Peyer's patch (tissue), 4 donors: ENCODE measurements at regions not wholly inside any gene's neighbourhood (a gene's known extent, or its start where the extent isn't known, plus 50 kb on each side); places are given as distances from the start of the nearest gene placed in this dataset.

Source experiments
- DNase-seq, 3 donors: peaks; one replicate each; pipeline ENCODE4 v3.0.0-alpha.2; 2017 to 2019
- H3K27ac ChIP-seq, 4 donors: fragments of 200-600 bp; sonication (generic); one replicate each; pipeline ENCODE4 v1.5.1; 2016 to 2019
- H3K27me3 ChIP-seq, 2 donors: fragments of 200-600 bp; sonication (generic); one replicate each; pipeline ENCODE4 v1.5.1; 2019
- H3K36me3 ChIP-seq, 3 donors: fragments of 200-600 bp; sonication (generic); one replicate each; pipeline ENCODE4 v1.5.1; 2016 to 2019
- H3K4me1 ChIP-seq, 4 donors: fragments of 200-600 bp; sonication (generic); one replicate each; pipeline ENCODE4 v1.5.1; 2016 to 2019
- H3K4me3 ChIP-seq, 4 donors: fragments of 200-600 bp; sonication (generic); 1 replicate in 3 of 4; 2 replicates in 1 of 4; pipeline ENCODE4 v1.5.1; 2016 to 2019; ENCODE audit warnings: mild to moderate bottlenecking in 1 of 4
- H3K9me3 ChIP-seq, 4 donors: fragments of 200-600 bp; sonication (generic); one replicate each; pipeline ENCODE4 v1.5.1; 2016 to 2019; ENCODE audit warnings: mild to moderate bottlenecking in 1 of 4
- POLR2A ChIP-seq, 2 donors: fragments of 450-650 bp; IDR thresholded peaks; one replicate each; pipeline ENCODE4 v1.5.1; 2017; ENCODE audit warnings: antibody characterized with exemption in 2 of 2, mild to moderate bottlenecking in 2 of 2, moderate library complexity in 2 of 2
- TF ChIP-seq, protein P1 (sequence below), 6 experiments: fragments of 450-650 bp in 4 of 6; fragments of 200-600 bp in 2 of 6; sonication (generic) in 1 of 6; IDR thresholded peaks; one replicate each; pipeline ENCODE4 v1.5.1; 2017 to 2019; ENCODE audit warnings: antibody characterized with exemption in 6 of 6, mild to moderate bottlenecking in 3 of 6, moderate library complexity in 1 of 6

DNA sequence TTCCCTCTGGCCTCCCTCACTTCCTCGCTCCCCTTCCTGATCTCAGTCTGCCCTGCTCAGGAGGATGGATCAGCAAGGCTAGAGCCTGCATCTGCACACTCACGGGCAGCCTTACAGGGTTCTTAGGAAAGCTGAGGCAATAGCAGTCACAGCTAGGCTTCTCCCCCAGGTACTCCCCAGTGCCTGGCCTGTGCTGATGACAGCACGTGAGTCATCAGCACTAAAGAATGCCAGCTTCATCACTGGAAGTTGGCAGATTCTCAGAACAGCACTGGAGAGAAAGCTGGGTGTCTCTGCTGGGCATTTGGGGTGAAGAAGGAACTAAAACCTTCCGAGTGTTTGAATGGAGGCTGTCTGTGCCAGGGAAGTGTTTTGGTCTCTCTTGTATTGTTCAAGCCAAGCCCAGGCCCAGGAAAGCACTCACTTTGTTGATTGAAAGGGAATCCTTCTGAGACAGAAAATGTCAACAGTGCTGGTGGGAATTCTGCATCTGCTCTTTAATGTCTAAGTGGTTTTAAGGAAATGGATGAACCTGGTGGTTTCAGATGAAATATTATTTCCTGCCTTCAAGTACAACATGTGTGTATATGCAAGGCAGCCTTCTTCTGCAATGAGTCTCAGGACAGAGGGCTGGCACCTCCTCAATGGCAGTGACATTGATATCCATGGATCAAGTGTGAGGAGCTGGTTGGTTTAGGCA lies 73.0 kb upstream of the SCOC start:
- Histone ChIP-seq H3K27me3 (no peaks in the 10 kb centered on the region), H3K4me3 (no peak overlapping the region), H3K4me1 (no peaks in the 10 kb centered on the region), H3K27ac (no peak overlapping the region), H3K9me3 (no peaks in the 10 kb centered on the region), H3K36me3 (no peaks in the 10 kb centered on the region)
- TF ChIP-seq, protein P1, sequence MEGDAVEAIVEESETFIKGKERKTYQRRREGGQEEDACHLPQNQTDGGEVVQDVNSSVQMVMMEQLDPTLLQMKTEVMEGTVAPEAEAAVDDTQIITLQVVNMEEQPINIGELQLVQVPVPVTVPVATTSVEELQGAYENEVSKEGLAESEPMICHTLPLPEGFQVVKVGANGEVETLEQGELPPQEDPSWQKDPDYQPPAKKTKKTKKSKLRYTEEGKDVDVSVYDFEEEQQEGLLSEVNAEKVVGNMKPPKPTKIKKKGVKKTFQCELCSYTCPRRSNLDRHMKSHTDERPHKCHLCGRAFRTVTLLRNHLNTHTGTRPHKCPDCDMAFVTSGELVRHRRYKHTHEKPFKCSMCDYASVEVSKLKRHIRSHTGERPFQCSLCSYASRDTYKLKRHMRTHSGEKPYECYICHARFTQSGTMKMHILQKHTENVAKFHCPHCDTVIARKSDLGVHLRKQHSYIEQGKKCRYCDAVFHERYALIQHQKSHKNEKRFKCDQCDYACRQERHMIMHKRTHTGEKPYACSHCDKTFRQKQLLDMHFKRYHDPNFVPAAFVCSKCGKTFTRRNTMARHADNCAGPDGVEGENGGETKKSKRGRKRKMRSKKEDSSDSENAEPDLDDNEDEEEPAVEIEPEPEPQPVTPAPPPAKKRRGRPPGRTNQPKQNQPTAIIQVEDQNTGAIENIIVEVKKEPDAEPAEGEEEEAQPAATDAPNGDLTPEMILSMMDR (IDR thresholded peaks at IDR 0.05), result no peak
- no peak for TF ChIP-seq POLR2A (IDR thresholded peaks at IDR 0.05)
- no peak for DNase-seq

DNA sequence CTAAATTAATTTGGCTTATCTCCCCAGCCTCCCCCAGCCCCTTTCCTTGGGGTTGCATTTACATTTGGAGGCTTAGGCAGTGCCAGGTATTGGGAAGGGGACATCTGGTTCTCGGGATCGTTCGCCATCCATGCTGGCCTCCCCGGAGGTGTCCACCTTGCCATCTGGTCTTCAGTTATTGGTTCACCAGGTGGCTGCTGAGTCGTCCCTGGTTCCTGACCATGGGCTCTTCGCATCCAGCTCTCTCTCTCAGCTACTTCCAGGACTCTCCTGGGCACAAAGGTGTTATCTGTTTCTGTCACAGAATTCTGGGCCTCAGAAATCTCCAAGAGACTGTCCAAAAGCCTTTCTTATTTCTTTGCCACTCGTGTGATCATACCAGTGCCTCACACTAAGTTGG lies 75.4 kb upstream of the SCOC start:
- no peaks in the 10 kb centered on the region for H3K4me1 ChIP-seq
- TF ChIP-seq, protein P1 (IDR thresholded peaks at IDR 0.05), result no peak
- TF ChIP-seq POLR2A (IDR thresholded peaks at IDR 0.05), result no peak
- no peak overlapping the region for H3K27ac ChIP-seq
- H3K36me3 ChIP-seq, result no peaks in the 10 kb centered on the region
- H3K27me3 ChIP-seq, result no peaks in the 10 kb centered on the region
- no peak overlapping the region for H3K4me3 ChIP-seq
- no peaks in the 10 kb centered on the region for H3K9me3 ChIP-seq
- no peak for DNase-seq

DNA sequence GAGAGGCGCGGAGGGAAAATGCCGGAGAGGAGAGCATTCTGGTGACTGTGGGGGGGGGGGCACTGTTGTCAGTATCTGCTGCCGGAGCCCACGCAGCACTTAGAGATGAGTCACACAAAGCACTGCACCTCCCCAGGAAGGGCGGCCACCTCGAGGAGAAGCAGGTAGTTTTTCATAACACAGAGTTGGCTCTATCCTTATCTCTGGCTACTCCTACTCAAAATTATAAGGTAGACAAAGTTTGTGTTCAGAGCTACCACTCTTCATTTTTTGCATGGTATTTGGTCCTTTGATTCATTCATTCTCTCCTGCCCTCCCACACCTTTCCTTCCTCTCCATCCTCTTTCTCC lies 76.2 kb upstream of the SCOC start:
- TF ChIP-seq, protein P1 (IDR thresholded peaks at IDR 0.05), result no peak
- no peak for TF ChIP-seq POLR2A (IDR thresholded peaks at IDR 0.05)
- no peaks in the 10 kb centered on the region for H3K4me1 ChIP-seq
- H3K36me3 ChIP-seq, result no peaks in the 10 kb centered on the region
- H3K9me3 ChIP-seq, result no peaks in the 10 kb centered on the region
- no peaks in the 10 kb centered on the region for H3K27me3 ChIP-seq
- no peak overlapping the region for H3K4me3 ChIP-seq
- no peak overlapping the region for H3K27ac ChIP-seq
- peak in 1 of 3 donors; percentile 48 for DNase-seq

DNA sequence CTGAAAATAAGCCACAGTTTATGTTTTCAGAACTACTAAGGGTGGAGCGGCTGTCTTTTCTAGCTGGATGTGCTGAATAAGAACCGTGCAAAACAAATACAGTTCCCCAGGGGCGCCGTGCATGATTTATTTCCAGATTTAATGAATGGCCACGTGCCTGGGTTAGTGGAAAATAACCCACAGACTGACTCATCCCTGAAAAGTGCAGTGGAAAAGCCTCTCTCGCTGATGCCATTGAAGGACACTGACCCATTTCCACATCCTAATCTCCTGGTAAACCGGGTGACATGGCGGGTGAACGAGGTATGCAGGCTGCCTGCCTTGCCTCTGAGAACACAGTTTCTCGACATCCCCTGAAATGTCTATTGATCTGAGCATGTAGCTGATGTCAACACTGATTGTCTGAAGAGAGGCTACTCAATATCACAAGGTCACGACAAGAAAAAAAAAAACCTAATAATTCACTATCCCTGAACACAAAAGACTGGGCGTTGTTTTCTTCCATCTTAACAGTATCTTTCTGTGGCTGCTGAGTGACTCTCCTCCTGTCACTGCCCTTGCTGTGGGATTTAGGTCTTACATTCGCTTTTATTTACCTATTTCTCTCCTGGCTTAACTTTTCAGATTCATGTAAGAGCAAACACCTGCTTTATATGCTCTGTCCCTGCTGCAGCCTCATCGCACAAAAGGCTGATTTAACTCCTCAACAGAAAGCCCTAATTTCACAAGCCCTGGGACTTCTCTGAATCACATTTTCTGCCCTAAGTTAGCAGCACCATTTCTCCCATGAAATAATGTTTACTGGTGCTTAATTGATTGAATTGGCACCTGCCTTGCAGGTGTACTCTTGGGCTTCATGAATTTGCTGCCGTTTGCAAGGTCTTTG lies 76.9 kb upstream of the SCOC start:
- Histone ChIP-seq H3K36me3 (no peaks in the 10 kb centered on the region), H3K27me3 (no peaks in the 10 kb centered on the region), H3K27ac (peak overlapping the region in 1 of 4 donors; percentile 12), H3K9me3 (no peaks in the 10 kb centered on the region), H3K4me3 (no peak overlapping the region), H3K4me1 (no peaks in the 10 kb centered on the region)
- TF ChIP-seq POLR2A (IDR thresholded peaks at IDR 0.05), result no peak
- TF ChIP-seq, protein P1 (IDR thresholded peaks at IDR 0.05), result no peak
- DNase-seq, result peak in 2 of 3 donors; percentile 18 to 62

DNA sequence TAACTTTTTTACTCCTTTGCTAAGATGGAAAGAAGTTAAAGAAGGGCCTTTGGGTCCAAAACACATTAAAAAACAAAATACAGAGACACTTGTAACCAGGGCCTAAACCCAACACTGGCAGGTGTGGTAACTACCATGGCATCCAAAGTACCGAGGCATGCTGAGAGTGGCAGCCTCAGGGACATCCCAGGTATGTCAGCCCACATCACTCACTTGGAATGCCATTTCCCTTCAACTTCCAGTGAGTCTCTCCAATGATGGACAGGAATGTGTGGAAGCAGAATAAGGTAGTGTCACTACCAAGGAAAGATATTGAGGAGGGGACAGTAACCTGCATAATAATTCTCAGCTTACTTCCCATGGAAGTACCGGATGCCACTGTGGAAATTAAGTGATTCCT lies 79.5 kb upstream of the SCOC start:
- DNase-seq, result no peak
- Histone ChIP-seq H3K4me1 (no peaks in the 10 kb centered on the region), H3K27ac (no peak overlapping the region), H3K4me3 (no peak overlapping the region), H3K27me3 (no peaks in the 10 kb centered on the region), H3K36me3 (no peaks in the 10 kb centered on the region), H3K9me3 (no peaks in the 10 kb centered on the region)
- TF ChIP-seq, protein P1 (IDR thresholded peaks at IDR 0.05), result no peak
- TF ChIP-seq POLR2A (IDR thresholded peaks at IDR 0.05), result no peak
